ENCODE measurements at regions not wholly inside any gene's neighbourhood (a gene's known extent, or its start where the extent isn't known, plus 50 kb on each side); places are given as distances from the start of the nearest gene placed in this dataset.
"Not testable (repeated sequence)": the region's sequence is repeated elsewhere in the genome, so short reads cannot be mapped to it uniquely, and the experiment has no call there.

DNA sequence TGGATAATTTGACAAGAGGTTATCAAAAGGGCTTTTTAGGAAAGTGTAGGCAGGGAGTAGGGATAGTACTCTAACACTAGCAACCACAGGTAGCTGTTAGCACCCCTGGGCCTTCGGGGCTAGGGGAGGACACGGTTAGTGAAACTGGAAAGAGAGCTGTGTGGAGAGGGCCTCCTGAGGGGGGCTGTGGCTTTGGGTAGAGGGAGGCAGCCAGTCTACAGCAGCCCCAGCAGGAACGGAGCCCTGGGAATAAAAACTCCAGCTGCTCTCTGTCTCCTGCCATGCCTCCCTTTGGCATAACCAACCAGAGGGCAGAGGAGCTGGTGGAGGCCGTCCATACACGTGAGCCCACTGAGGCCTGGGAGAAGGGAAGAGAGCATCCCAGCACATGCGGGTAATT lies 223.2 kb downstream of the FOXD2 start:
- DNase-seq (ENCODE audit: low spot score) = no peak

GRCh38 chr1:47662068-47662467 lies 224.2 kb downstream of the FOXD2 start:
- no peak for DNase-seq (ENCODE audit: low spot score)

DNA sequence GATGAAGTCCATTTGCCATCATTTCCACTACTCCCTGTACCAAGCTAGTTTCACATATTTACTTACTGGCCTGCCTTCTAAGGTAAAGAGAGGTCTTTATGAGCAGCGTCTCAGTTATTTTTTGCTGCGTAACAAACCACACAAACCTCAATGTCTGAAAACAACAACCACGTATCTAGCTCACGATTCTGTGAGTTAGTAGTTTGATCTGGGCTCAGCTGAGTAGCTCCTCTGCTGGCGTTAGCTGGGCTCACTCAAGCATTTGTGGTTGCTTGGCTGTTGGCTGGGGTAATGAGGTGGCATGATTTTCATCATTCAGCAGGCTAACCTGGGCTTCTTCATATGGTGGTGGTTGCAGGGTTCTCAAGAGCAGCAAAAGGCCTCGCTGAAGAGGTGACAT lies 225.4 kb downstream of the FOXD2 start:
- no peak for DNase-seq (ENCODE audit: low spot score)

- no peak for DNase-seq (ENCODE audit: low spot score)
Observed at GRCh38 chr1:47664356-47664755, 226.5 kb downstream of the FOXD2 start.

- not testable (repeated sequence) for DNase-seq (ENCODE audit: low spot score)
Observed at GRCh38 chr1:47664896-47665295, 227.1 kb downstream of the FOXD2 start.

GRCh38 chr1:47669081-47669585 lies 231.3 kb downstream of the FOXD2 start:
- no peak for DNase-seq (ENCODE audit: low spot score)

GRCh38 chr1:47672622-47673021 lies 234.8 kb downstream of the FOXD2 start:
- no peak for DNase-seq (ENCODE audit: low spot score)

GRCh38 chr1:47674189-47674588 lies 236.3 kb downstream of the FOXD2 start:
- no peak for DNase-seq (ENCODE audit: low spot score)

GRCh38 chr1:47675047-47675675 lies 237.3 kb downstream of the FOXD2 start:
- DNase-seq (ENCODE audit: low spot score) = no peak

DNA sequence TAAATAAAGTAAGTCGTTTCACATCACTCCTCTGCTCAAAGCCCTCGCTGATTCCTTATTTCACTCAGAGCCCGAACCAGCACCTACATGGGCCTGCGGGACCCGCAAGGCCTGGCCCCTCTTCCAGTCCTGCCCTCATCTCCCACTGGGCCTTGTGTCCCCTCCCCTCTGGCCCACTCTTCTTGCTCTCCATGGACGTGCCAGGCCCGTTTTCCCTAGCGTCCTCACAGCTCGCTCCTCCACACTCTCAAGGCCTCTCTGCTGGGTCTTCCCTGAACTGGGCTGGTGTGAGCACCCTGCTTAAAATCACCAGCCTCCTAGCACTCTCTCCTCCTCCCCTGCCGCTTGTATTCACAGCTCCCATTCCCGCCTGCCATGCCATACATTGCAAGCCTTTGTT lies 237.9 kb downstream of the FOXD2 start:
- no peak for DNase-seq (ENCODE audit: low spot score)

DNA sequence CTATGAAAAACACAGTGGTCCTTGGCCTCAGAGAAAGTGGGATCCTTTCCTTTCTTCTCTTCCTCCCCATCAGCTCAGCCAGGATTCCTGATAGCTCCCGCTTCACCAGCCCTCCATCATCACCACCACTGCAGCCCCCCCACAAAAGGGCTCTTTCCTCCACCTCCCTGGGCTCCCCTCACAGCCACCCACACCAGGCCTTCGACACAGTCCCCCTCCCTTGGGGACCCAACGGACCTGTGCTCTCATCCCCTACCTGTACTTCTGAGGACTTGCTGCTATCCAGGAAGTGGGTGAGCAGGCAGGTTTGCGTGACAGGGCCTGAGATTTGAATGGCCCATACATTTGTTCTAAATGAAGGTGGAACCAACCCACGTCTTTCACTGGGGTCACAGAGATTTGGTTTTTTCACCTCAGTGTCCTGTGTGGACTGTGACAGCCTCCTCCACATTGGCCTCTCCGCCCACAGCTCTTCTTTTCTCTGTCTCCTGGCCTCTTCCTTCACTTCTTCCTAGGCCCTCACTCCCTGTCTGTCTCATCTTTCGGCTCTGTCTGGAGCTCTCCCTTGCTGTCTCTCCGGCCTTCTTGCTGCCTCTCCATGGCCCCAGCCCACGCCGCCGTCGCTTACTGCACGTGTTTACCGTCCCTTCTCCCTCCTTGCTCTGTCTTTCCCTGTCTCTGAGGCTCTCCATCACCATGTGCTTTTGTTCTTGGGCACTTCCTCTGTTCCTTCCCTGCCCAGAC lies 238.6 kb downstream of the FOXD2 start:
- no peak for DNase-seq (ENCODE audit: low spot score)

GRCh38 chr1:47677241-47677940 lies 239.5 kb downstream of the FOXD2 start:
- DNase-seq (ENCODE audit: low spot score) = no peak

GRCh38 chr1:47678464-47678980 lies 240.7 kb downstream of the FOXD2 start:
- DNase-seq (ENCODE audit: low spot score) = no peak

GRCh38 chr1:47679301-47679791 lies 241.5 kb downstream of the FOXD2 start:
- no peak for DNase-seq (ENCODE audit: low spot score)

DNA sequence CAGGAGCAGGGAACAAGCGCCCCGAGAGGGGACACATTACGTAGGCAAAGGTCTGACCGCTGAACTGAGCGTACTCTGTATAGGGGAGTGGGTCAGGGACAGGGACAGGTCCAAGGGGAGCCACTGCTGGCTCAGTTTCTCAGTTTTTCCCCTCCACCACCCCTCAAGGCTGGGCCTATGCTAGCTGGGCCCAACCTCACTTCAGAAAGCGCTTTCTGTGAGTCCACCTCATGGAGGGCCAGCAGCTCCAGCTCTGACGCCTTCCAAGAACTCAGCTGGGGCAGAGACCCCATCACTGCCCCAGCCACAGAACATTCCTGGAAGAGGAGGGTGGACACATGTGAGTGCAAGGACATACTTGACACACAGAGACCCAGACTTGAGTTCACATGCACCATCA lies 242.0 kb downstream of the FOXD2 start:
- DNase-seq (ENCODE audit: low spot score) = no peak

DNA sequence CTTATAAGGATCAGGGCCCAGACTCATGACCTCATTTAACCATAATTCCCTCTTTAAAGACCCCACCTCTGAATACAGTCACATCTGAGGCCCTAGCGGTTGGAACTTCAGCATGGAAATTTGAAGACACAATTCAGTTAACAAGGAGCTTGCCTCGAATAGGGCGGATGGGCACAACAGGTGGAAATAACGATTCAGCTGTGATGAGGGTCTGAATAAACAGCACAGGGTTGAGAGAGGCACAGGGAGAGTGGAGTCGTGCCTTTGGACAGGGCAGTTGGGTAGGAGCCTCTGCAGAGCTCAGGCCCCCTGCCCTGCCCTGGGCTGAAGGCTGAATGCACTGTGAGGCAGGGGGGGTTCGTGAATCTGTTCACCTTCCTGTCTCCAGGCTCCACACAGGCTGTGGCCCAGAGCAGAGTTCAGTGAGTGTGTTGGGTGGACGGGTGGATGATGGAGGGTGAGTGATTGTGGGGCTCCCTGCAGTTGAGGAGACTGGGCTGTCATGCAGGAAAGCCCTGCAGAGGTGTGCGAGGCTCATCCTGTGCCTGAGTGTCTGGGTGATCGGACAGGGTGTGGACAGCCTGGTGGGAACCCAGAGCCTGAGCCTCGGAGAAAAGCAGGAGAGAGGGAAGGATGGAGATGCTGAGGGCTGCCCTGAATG lies 243.1 kb downstream of the FOXD2 start:
- no peak for DNase-seq (ENCODE audit: low spot score)

- no peak for DNase-seq (ENCODE audit: low spot score)
Observed at GRCh38 chr1:47681735-47682134, 243.9 kb downstream of the FOXD2 start.

- no peak for DNase-seq (ENCODE audit: low spot score)
Observed at GRCh38 chr1:47682198-47682597, 244.4 kb downstream of the FOXD2 start.

- DNase-seq (ENCODE audit: low spot score) = no peak
Observed at GRCh38 chr1:47682786-47683350, 245.0 kb downstream of the FOXD2 start.

- no peak for DNase-seq (ENCODE audit: low spot score)
Observed at GRCh38 chr1:47683401-47683800, 245.6 kb downstream of the FOXD2 start.

- DNase-seq (ENCODE audit: low spot score) = no peak
Observed at GRCh38 chr1:47684518-47684917, 246.7 kb downstream of the FOXD2 start.

All from D341Med (cell line).